ENCODE measurements at regions not wholly inside any gene's neighbourhood (a gene's known extent, or its start where the extent isn't known, plus 50 kb on each side); places are given as distances from the start of the nearest gene placed in this dataset.

GRCh38 chr18:75735291-75735690, 307.8 kb upstream of the SMIM21 start:
- CTCF ChIA-PET = no interaction called here

DNA sequence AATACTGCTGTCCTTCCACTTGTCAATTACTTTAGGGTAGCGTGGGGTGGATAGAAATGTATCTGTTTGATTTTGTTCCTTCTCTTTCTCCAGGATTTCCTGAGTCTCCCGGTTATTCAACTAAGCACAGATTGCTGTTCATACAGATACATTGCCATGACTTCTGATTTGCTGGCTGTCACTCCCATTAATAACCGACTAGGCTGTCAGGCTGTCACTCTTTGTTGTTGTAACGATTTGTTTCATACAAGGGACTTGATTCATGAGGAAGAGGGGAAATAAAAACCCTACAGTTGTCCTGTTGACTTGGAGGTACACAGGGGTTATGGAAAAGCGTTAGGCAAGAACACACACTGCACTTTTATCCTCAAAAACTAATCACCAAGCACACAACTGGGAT, 302.7 kb upstream of the SMIM21 start:
- intact Hi-C loops (cut with micrococcal nuclease; ENCODE audit: unreplicated experiment) = no loop called here
- no peak overlapping the region for H3K27ac Mint-ChIP-seq (ENCODE audit: unreplicated experiment)
- no peak overlapping the region for H3K4me3 Mint-ChIP-seq (ENCODE audit: low read depth, unreplicated experiment)
- TF ChIP-seq CTCF (IDR thresholded peaks at IDR 0.05; ENCODE audit: unreplicated experiment) = no peak
- H3K27me3 Mint-ChIP-seq (ENCODE audit: unreplicated experiment) = no peaks in the 10 kb centered on the region
- CTCF ChIA-PET = no interaction called here
- no peak for DNase-seq
- H3K9me3 Mint-ChIP-seq (ENCODE audit: low read depth, unreplicated experiment) = peaks cover 15% of the 10 kb centered on the region
- BruUV-seq (replicated peaks) = no TSS peak
- no peaks in the 10 kb centered on the region for H3K36me3 Mint-ChIP-seq (ENCODE audit: insufficient read depth, unreplicated experiment)
- no peaks in the 10 kb centered on the region for H3K4me1 Mint-ChIP-seq (ENCODE audit: low read depth, unreplicated experiment)

More at GRCh38 chr18:75735291-75735690, 307.8 kb upstream of the SMIM21 start:
- DNase-seq = no peak
- TF ChIP-seq CTCF (IDR thresholded peaks at IDR 0.05; ENCODE audit: unreplicated experiment) = no peak
- Mint-ChIP-seq H3K27ac (ENCODE audit: unreplicated experiment) (no peak overlapping the region), H3K27me3 (ENCODE audit: unreplicated experiment) (no peaks in the 10 kb centered on the region), H3K9me3 (ENCODE audit: low read depth, unreplicated experiment) (peaks cover 14% of the 10 kb centered on the region), H3K4me1 (ENCODE audit: low read depth, unreplicated experiment) (no peaks in the 10 kb centered on the region), H3K36me3 (ENCODE audit: insufficient read depth, unreplicated experiment) (no peaks in the 10 kb centered on the region), H3K4me3 (ENCODE audit: low read depth, unreplicated experiment) (no peak overlapping the region)
- intact Hi-C loops (cut with micrococcal nuclease; ENCODE audit: unreplicated experiment) = no loop called here
- BruUV-seq (replicated peaks) = no TSS peak

- CTCF ChIA-PET = interaction anchor here (0.6 kb wide), 1 partner anchor 351 kb away, joined by 4 read pairs; no protein-coding TSS in a partner anchor
- no TSS peak for BruUV-seq (replicated peaks)
- intact Hi-C loops (cut with micrococcal nuclease; ENCODE audit: unreplicated experiment) = no loop called here
- Mint-ChIP-seq H3K27me3 (ENCODE audit: unreplicated experiment) (no peaks in the 10 kb centered on the region), H3K4me1 (ENCODE audit: low read depth, unreplicated experiment) (no peaks in the 10 kb centered on the region), H3K27ac (ENCODE audit: unreplicated experiment) (no peak overlapping the region), H3K36me3 (ENCODE audit: insufficient read depth, unreplicated experiment) (no peaks in the 10 kb centered on the region), H3K4me3 (ENCODE audit: low read depth, unreplicated experiment) (no peak overlapping the region), H3K9me3 (ENCODE audit: low read depth, unreplicated experiment) (peaks cover 11% of the 10 kb centered on the region)
- no peak for DNase-seq
- no peak for TF ChIP-seq CTCF (IDR thresholded peaks at IDR 0.05; ENCODE audit: unreplicated experiment)
These were observed 301.1 kb upstream of the SMIM21 start for GRCh38 chr18:75728621-75729020.

DNA sequence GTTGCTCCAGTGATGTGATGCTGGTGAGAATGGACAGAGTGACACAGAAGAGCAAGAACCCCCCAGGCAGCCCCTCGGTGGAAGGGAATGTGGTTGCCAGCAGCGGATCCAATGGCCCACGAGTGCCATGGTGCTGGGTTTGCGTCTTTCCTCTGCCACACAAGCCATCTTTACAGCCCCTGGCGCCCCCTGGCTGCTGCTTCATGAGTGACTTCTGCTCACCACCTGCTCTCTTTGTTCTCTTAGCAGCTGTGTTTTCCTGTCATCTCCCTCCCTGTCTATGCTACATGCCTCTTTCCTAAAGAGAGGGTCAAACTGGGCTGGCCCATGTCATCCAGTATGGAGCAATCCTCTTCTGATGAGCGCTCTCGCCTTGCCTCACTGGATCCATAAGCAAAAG, 300.0 kb upstream of the SMIM21 start:
- Mint-ChIP-seq H3K36me3 (ENCODE audit: insufficient read depth, unreplicated experiment) (no peaks in the 10 kb centered on the region), H3K4me1 (ENCODE audit: low read depth, unreplicated experiment) (no peaks in the 10 kb centered on the region), H3K27ac (ENCODE audit: unreplicated experiment) (no peak overlapping the region), H3K27me3 (ENCODE audit: unreplicated experiment) (no peaks in the 10 kb centered on the region), H3K4me3 (ENCODE audit: low read depth, unreplicated experiment) (no peak overlapping the region), H3K9me3 (ENCODE audit: low read depth, unreplicated experiment) (peaks cover 11% of the 10 kb centered on the region)
- no TSS peak for BruUV-seq (replicated peaks)
- no peak for TF ChIP-seq CTCF (IDR thresholded peaks at IDR 0.05; ENCODE audit: unreplicated experiment)
- no peak for DNase-seq
- CTCF ChIA-PET = no interaction called here
- intact Hi-C loops (cut with micrococcal nuclease; ENCODE audit: unreplicated experiment) = no loop called here

Data from Calu3 (cell line).